B cell (primary cell): ENCODE measurements at regions not wholly inside any gene's neighbourhood (a gene's known extent, or its start where the extent isn't known, plus 50 kb on each side); places are given as distances from the start of the nearest gene placed in this dataset.

ENCODE experiments used
- EZH2 ChIP-seq: IDR thresholded peaks from 2 replicates; pipeline ENCODE4 v1.6.1; 2012; ENCODE audit warnings: borderline replicate concordance, low read depth, mild to moderate bottlenecking, moderate library complexity, low read length; ENCODE audit not compliant: insufficient read depth, poor library complexity, severe bottlenecking
- TF ChIP-seq, protein P1 (sequence below): fragments of 200-600 bp; IDR thresholded peaks from one replicate; pipeline ENCODE4 v1.8.0; 2022; ENCODE audit warnings: antibody characterized with exemption, mild to moderate bottlenecking

DNA sequence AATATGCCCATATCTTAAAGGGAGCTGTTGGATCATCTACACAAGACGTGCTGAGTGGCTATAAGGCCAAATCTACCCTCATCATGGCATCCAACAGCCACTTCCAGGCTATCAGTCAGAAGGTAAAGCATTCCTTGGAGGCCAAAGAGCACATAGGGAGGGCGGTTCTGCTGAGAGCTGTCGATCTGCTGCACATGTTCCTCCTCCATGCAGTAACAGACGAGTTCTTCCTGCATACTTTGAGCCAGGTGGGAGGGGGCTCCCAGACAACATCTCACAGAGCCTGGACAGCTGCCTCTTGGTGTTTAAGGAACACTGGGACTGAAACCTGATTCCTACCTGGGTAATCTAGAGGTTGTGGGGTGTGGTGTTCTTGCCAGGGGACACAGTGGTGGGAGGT, 93.3 kb upstream of the RAI14 start:
- TF ChIP-seq, protein P1, sequence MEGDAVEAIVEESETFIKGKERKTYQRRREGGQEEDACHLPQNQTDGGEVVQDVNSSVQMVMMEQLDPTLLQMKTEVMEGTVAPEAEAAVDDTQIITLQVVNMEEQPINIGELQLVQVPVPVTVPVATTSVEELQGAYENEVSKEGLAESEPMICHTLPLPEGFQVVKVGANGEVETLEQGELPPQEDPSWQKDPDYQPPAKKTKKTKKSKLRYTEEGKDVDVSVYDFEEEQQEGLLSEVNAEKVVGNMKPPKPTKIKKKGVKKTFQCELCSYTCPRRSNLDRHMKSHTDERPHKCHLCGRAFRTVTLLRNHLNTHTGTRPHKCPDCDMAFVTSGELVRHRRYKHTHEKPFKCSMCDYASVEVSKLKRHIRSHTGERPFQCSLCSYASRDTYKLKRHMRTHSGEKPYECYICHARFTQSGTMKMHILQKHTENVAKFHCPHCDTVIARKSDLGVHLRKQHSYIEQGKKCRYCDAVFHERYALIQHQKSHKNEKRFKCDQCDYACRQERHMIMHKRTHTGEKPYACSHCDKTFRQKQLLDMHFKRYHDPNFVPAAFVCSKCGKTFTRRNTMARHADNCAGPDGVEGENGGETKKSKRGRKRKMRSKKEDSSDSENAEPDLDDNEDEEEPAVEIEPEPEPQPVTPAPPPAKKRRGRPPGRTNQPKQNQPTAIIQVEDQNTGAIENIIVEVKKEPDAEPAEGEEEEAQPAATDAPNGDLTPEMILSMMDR: no peak
- no peak for TF ChIP-seq EZH2
